Stomach (tissue), 4 donors: ENCODE measurements at regions not wholly inside any gene's neighbourhood (a gene's known extent, or its start where the extent isn't known, plus 50 kb on each side); places are given as distances from the start of the nearest gene placed in this dataset.

Source experiments
- EP300 ChIP-seq: sonication (generic); formaldehyde crosslinking; IDR thresholded peaks from one replicate; pipeline ENCODE4 v1.6.1; 2017; ENCODE audit warnings: antibody characterized with exemption
- POLR2A ChIP-seq, 4 donors: fragments of 450-650 bp; IDR thresholded peaks; one replicate each; pipeline ENCODE4 v1.6.1; 2016; ENCODE audit warnings: antibody characterized with exemption in 4 of 4, control low read depth in 2 of 4, mild to moderate bottlenecking in 1 of 4, moderate library complexity in 1 of 4
- TF ChIP-seq, protein P1 (sequence below), 7 experiments: fragments of 450-650 bp in 4 of 7; fragments of 200-600 bp in 3 of 7; sonication (generic) in 3 of 7; IDR thresholded peaks; one replicate each; pipeline ENCODE4 v1.5.1; 2016 to 2019; ENCODE audit warnings: antibody characterized with exemption in 7 of 7, control low read depth in 2 of 7, mild to moderate bottlenecking in 1 of 7

DNA sequence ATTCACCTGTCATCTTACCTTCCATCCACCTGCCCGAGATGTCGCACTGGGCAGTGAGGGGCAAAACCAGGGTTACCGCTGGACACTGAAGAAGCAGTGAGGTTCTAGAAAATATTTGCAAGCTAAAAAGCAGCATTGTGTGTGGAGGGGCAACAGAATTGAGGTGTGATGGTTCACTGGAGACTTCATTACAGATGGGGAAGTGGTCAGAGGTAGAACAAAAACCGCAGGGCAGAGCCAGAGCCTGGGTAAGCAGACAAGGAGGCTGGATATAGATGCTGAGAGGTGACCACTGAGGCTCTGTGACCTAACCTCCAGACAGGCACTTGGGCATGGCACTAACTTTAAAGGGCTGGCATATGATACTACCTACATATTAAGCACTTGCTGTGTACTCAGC, 363.9 kb upstream of the PROX1 start:
- TF ChIP-seq, protein P1, sequence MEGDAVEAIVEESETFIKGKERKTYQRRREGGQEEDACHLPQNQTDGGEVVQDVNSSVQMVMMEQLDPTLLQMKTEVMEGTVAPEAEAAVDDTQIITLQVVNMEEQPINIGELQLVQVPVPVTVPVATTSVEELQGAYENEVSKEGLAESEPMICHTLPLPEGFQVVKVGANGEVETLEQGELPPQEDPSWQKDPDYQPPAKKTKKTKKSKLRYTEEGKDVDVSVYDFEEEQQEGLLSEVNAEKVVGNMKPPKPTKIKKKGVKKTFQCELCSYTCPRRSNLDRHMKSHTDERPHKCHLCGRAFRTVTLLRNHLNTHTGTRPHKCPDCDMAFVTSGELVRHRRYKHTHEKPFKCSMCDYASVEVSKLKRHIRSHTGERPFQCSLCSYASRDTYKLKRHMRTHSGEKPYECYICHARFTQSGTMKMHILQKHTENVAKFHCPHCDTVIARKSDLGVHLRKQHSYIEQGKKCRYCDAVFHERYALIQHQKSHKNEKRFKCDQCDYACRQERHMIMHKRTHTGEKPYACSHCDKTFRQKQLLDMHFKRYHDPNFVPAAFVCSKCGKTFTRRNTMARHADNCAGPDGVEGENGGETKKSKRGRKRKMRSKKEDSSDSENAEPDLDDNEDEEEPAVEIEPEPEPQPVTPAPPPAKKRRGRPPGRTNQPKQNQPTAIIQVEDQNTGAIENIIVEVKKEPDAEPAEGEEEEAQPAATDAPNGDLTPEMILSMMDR (IDR thresholded peaks at IDR 0.05): no peak
- no peak for TF ChIP-seq POLR2A (IDR thresholded peaks at IDR 0.05)
- no peak for TF ChIP-seq EP300
